ENCODE measurements at regions not wholly inside any gene's neighbourhood (a gene's known extent, or its start where the extent isn't known, plus 50 kb on each side); places are given as distances from the start of the nearest gene placed in this dataset.

- TF ChIP-seq, protein P1, sequence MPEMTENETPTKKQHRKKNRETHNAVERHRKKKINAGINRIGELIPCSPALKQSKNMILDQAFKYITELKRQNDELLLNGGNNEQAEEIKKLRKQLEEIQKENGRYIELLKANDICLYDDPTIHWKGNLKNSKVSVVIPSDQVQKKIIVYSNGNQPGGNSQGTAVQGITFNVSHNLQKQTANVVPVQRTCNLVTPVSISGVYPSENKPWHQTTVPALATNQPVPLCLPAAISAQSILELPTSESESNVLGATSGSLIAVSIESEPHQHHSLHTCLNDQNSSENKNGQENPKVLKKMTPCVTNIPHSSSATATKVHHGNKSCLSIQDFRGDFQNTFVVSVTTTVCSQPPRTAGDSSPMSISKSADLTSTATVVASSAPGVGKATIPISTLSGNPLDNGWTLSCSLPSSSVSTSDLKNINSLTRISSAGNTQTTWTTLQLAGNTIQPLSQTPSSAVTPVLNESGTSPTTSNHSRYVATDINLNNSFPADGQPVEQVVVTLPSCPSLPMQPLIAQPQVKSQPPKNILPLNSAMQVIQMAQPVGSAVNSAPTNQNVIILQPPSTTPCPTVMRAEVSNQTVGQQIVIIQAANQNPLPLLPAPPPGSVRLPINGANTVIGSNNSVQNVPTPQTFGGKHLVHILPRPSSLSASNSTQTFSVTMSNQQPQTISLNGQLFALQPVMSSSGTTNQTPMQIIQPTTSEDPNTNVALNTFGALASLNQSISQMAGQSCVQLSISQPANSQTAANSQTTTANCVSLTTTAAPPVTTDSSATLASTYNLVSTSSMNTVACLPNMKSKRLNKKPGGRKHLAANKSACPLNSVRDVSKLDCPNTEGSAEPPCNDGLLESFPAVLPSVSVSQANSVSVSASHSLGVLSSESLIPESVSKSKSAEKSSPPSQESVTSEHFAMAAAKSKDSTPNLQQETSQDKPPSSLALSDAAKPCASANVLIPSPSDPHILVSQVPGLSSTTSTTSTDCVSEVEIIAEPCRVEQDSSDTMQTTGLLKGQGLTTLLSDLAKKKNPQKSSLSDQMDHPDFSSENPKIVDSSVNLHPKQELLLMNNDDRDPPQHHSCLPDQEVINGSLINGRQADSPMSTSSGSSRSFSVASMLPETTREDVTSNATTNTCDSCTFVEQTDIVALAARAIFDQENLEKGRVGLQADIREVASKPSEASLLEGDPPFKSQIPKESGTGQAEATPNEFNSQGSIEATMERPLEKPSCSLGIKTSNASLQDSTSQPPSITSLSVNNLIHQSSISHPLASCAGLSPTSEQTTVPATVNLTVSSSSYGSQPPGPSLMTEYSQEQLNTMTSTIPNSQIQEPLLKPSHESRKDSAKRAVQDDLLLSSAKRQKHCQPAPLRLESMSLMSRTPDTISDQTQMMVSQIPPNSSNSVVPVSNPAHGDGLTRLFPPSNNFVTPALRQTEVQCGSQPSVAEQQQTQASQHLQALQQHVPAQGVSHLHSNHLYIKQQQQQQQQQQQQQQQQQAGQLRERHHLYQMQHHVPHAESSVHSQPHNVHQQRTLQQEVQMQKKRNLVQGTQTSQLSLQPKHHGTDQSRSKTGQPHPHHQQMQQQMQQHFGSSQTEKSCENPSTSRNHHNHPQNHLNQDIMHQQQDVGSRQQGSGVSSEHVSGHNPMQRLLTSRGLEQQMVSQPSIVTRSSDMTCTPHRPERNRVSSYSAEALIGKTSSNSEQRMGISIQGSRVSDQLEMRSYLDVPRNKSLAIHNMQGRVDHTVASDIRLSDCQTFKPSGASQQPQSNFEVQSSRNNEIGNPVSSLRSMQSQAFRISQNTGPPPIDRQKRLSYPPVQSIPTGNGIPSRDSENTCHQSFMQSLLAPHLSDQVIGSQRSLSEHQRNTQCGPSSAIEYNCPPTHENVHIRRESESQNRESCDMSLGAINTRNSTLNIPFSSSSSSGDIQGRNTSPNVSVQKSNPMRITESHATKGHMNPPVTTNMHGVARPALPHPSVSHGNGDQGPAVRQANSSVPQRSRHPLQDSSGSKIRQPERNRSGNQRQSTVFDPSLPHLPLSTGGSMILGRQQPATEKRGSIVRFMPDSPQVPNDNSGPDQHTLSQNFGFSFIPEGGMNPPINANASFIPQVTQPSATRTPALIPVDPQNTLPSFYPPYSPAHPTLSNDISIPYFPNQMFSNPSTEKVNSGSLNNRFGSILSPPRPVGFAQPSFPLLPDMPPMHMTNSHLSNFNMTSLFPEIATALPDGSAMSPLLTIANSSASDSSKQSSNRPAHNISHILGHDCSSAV (CRISPR knock-in tag; IDR thresholded peaks at IDR 0.05; ENCODE audit: borderline replicate concordance): no peak
- no peak for TF ChIP-seq ZNF501 (CRISPR knock-in tag; IDR thresholded peaks at IDR 0.05)
- no peak for TF ChIP-seq ZFP1 (CRISPR knock-in tag; IDR thresholded peaks at IDR 0.05)
- TF ChIP-seq, protein P2, sequence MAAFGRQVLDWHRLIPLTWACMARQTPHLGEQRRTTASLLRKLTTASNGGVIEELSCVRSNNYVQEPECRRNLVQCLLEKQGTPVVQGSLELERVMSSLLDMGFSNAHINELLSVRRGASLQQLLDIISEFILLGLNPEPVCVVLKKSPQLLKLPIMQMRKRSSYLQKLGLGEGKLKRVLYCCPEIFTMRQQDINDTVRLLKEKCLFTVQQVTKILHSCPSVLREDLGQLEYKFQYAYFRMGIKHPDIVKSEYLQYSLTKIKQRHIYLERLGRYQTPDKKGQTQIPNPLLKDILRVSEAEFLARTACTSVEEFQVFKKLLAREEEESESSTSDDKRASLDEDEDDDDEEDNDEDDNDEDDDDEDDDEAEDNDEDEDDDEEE (CRISPR knock-in tag; IDR thresholded peaks at IDR 0.05): no peak
Measured at GRCh38 chr2:67596871-67597270, 199.7 kb downstream of the ETAA1 start (continued).

- H4K20me1 ChIP-seq (ENCODE audit: insufficient read depth, low read length): no peaks in the 10 kb centered on the region
- DNase-seq (ENCODE audit: low spot score) (no peak), FAIRE-seq (no peak), ATAC-seq (no peak)
- no TSS peak for BruUV-seq (replicated peaks)
- CTCF ChIA-PET (ENCODE audit: low intra/inter-chr PET ratio, low total read pairs): no interaction called here
- POLR2A ChIA-PET: no interaction called here
- H3K27me3 ChIP-seq (ENCODE audit: control insufficient read depth in 1 of 2, insufficient read depth in 2 of 2, low read length in 2 of 2): no peaks in the 10 kb centered on the region
- H3K79me2 ChIP-seq (ENCODE audit: insufficient read depth, low read length): no peaks in the 10 kb centered on the region
- H3K4me3 ChIP-seq (replicated peaks in 1 of 3; ENCODE audit: insufficient read depth in 1 of 3, low read depth in 2 of 3, low read length in 3 of 3): no peak overlapping the region
- in situ Hi-C loops (cut with HindIII; ENCODE audit: extremely low pct_ligation_motif_present, low pct_unique_long_range_greater_than_20kb) (no loop called here), intact Hi-C loops (cut with micrococcal nuclease; ENCODE audit: unreplicated experiment) (no loop called here)
- no peak for TF ChIP-seq GATAD1 (CRISPR knock-in tag; IDR thresholded peaks at IDR 0.05)
- no peak for TF ChIP-seq ZBTB21 (CRISPR knock-in tag; IDR thresholded peaks at IDR 0.05)
- TF ChIP-seq, protein P3, sequence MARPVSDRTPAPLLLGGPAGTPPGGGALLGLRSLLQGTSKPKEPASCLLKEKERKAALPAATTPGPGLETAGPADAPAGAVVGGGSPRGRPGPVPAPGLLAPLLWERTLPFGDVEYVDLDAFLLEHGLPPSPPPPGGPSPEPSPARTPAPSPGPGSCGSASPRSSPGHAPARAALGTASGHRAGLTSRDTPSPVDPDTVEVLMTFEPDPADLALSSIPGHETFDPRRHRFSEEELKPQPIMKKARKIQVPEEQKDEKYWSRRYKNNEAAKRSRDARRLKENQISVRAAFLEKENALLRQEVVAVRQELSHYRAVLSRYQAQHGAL (CRISPR knock-in tag; IDR thresholded peaks at IDR 0.05; ENCODE audit: not compliant biosample characterization): no peak
- TF ChIP-seq ZBTB38 (CRISPR knock-in tag; IDR thresholded peaks at IDR 0.05): no peak
- no peak for TF ChIP-seq REXO4 (CRISPR knock-in tag; IDR thresholded peaks at IDR 0.05; ENCODE audit: borderline replicate concordance)
- no peak for TF ChIP-seq ZNF652 (CRISPR knock-in tag; IDR thresholded peaks at IDR 0.05; ENCODE audit: borderline replicate concordance, low read depth)
- TF ChIP-seq MIXL1 (CRISPR knock-in tag; IDR thresholded peaks at IDR 0.05): no peak
- no peak for TF ChIP-seq ZNF790 (CRISPR knock-in tag; IDR thresholded peaks at IDR 0.05; ENCODE audit: borderline replicate concordance)
- no peak for TF ChIP-seq ADNP (CRISPR knock-in tag; IDR thresholded peaks at IDR 0.05)
- H3K27ac ChIP-seq (ENCODE audit: extremely low read length, insufficient read depth, low read length): no peak overlapping the region
- no peak overlapping the region for H3K9ac ChIP-seq (ENCODE audit: insufficient read depth, low read depth, low read length)
- no peaks in the 10 kb centered on the region for H3K36me3 ChIP-seq (replicated peaks in 1 of 2; ENCODE audit: control insufficient read depth in 1 of 2, insufficient read depth in 2 of 2, low read length in 2 of 2)
- H3K4me2 ChIP-seq (ENCODE audit: low read depth, low read length): no peak overlapping the region
- no peak overlapping the region for H2AFZ ChIP-seq (ENCODE audit: low read length)
- H3K4me1 ChIP-seq (ENCODE audit: insufficient read depth, low read length): no peaks in the 10 kb centered on the region
- H3K9me3 ChIP-seq (ENCODE audit: low read length): peaks cover 34% of the 10 kb centered on the region
Measured at GRCh38 chr2:67599561-67599960, 202.4 kb downstream of the ETAA1 start.
